Esophagus muscularis mucosa (tissue), 4 donors: ENCODE measurements at regions not wholly inside any gene's neighbourhood (a gene's known extent, or its start where the extent isn't known, plus 50 kb on each side); places are given as distances from the start of the nearest gene placed in this dataset.
"Not testable (repeated sequence)": the region's sequence is repeated elsewhere in the genome, so short reads cannot be mapped to it uniquely, and the experiment has no call there.

Experiments
- DNase-seq: peaks from one replicate; pipeline ENCODE4 v3.0.0-alpha.2; 2017; ENCODE audit errors: extremely low spot score
- H3K27ac ChIP-seq, 4 donors: fragments of 200-600 bp; sonication (generic); replicated peaks in 1 of 4; 1 replicate in 3 of 4; 2 replicates in 1 of 4; pipeline ENCODE4 v1.5.1; 2016 to 2019; ENCODE audit warnings: mild to moderate bottlenecking in 1 of 4
- H3K27me3 ChIP-seq, 4 donors: fragments of 200-600 bp; sonication (generic); one replicate each; pipeline versions ENCODE4 v1.5.1 to v1.6.0; 2016 to 2019
- H3K36me3 ChIP-seq, 4 donors: fragments of 200-600 bp; sonication (generic); one replicate each; pipeline ENCODE4 v1.5.1; 2016 to 2019
- H3K4me1 ChIP-seq, 4 donors: fragments of 200-600 bp; sonication (generic); one replicate each; pipeline ENCODE4 v1.5.1; 2016 to 2019
- H3K4me3 ChIP-seq, 4 donors: fragments of 200-600 bp; sonication (generic); 1 replicate in 2 of 4; 2 replicates in 2 of 4; pipeline ENCODE4 v1.5.1; 2016 to 2019; ENCODE audit warnings: mild to moderate bottlenecking in 4 of 4, moderate library complexity in 1 of 4
- H3K9me3 ChIP-seq, 4 donors: fragments of 200-600 bp; sonication (generic); 1 replicate in 3 of 4; 2 replicates in 1 of 4; pipeline ENCODE4 v1.5.1; 2016 to 2019
- CTCF ChIP-seq, 3 experiments: fragments of 200-600 bp in 2 of 3; fragments of 450-650 bp in 1 of 3; sonication (generic) in 2 of 3; IDR thresholded peaks; one replicate each; pipeline ENCODE4 v1.5.1; 2017 to 2019; ENCODE audit warnings: antibody characterized with exemption in 3 of 3, mild to moderate bottlenecking in 2 of 3, moderate library complexity in 1 of 3
- EP300 ChIP-seq: sonication (generic); formaldehyde crosslinking; IDR thresholded peaks from one replicate; pipeline ENCODE4 v1.6.1; 2017; ENCODE audit warnings: antibody characterized with exemption
- POLR2A ChIP-seq: fragments of 450-650 bp; IDR thresholded peaks from one replicate; pipeline ENCODE4 v1.6.1; 2017; ENCODE audit warnings: antibody characterized with exemption, moderate library complexity, mild to moderate bottlenecking, low read depth
- POLR2AphosphoS5 ChIP-seq, 2 donors: sonication (generic); formaldehyde crosslinking; IDR thresholded peaks; one replicate each; pipeline ENCODE4 v1.6.1; 2017; ENCODE audit warnings: antibody characterized with exemption in 2 of 2
- WGBS: methylation state at CpG from one replicate; pipeline ENCODE4 v1.1.5; 2018; 5-methylcytosine and 5-hydroxymethylcytosine counted together
- intact Hi-C: fragments of 100-400 bp; cut with DNase I; formaldehyde crosslinking; loops from one replicate; pipeline ENCODE4 v1.15.1; 2023

- DNase-seq = no peak
- H3K27ac ChIP-seq = no peak overlapping the region
- 89% methylated on average over 5 of the region's 5 CpGs for WGBS
- TF ChIP-seq EP300 (no peak), CTCF (IDR thresholded peaks at IDR 0.05) (no peak), POLR2A (no peak), POLR2AphosphoS5 (IDR thresholded peaks at IDR 0.05) (no peak)
- H3K4me1 ChIP-seq = peaks cover 0 to 32% (median 19%) of the 10 kb centered on the region in 4 donors
- peaks cover 0 to 10% (median 1%) of the 10 kb centered on the region in 4 donors for H3K9me3 ChIP-seq
- no peaks in the 10 kb centered on the region for H3K36me3 ChIP-seq
- no peaks in the 10 kb centered on the region for H3K27me3 ChIP-seq
- no peak overlapping the region for H3K4me3 ChIP-seq
- intact Hi-C loops = loop anchor here (10.0 kb wide), 1 partner anchor 97 kb away; no protein-coding TSS in a partner anchor
Measured at GRCh38 chr18:35837922-35838496, 134.5 kb upstream of the RMP24 start.

- 92% methylated on average over 1 of the region's 2 CpGs for WGBS
- Histone ChIP-seq H3K27me3 (no peaks in the 10 kb centered on the region), H3K36me3 (no peaks in the 10 kb centered on the region), H3K9me3 (peaks cover 0 to 10% (median 1%) of the 10 kb centered on the region in 4 donors), H3K27ac (peak overlapping the region; percentile 28 to 62 (median 47)), H3K4me1 (peaks cover 0 to 46% (median 25%) of the 10 kb centered on the region in 4 donors), H3K4me3 (no peak overlapping the region)
- intact Hi-C loops = no loop called here
- no peak for DNase-seq
- TF ChIP-seq POLR2A = no peak
- TF ChIP-seq POLR2AphosphoS5 (IDR thresholded peaks at IDR 0.05) = no peak
- TF ChIP-seq CTCF (IDR thresholded peaks at IDR 0.05) = no peak
- no peak for TF ChIP-seq EP300
Measured at GRCh38 chr18:35841283-35841682, 131.2 kb upstream of the RMP24 start.

GRCh38 chr18:35842536-35842935, 129.9 kb upstream of the RMP24 start:
- WGBS = 61% methylated on average over 5 of the region's 5 CpGs
- Histone ChIP-seq H3K9me3 (peaks cover 0 to 10% (median 1%) of the 10 kb centered on the region in 4 donors), H3K27ac (peak overlapping the region; percentile 28 to 62 (median 47)), H3K4me3 (no peak overlapping the region), H3K4me1 (peaks cover 0 to 39% (median 25%) of the 10 kb centered on the region in 4 donors), H3K27me3 (no peaks in the 10 kb centered on the region), H3K36me3 (no peaks in the 10 kb centered on the region)
- DNase-seq = no peak
- TF ChIP-seq POLR2AphosphoS5 (IDR thresholded peaks at IDR 0.05) = no peak
- no peak for TF ChIP-seq POLR2A
- TF ChIP-seq CTCF (IDR thresholded peaks at IDR 0.05) = no peak
- TF ChIP-seq EP300 = no peak
- intact Hi-C loops = no loop called here

DNA sequence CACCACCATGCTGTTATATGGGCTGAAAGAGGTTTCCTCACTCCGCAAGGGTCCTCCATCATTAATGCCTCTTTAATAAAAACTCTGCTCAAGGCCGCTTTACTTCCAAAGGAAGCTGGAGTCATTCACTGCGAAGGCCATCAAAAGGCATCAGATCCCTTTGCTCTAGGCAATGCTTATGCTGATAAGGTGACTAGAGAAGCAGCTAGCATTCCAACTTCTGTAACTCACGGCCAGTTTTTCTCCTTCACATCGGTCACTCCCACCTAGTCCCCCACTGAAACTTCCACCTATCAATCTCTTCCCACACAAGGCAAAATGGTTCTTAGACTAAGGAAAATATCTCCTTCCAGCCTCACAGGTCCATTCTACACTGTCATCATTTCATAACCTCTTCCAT, 124.2 kb upstream of the RMP24 start:
- H3K27me3 ChIP-seq, H3K36me3 ChIP-seq, H3K4me3 ChIP-seq, intact Hi-C loops, DNase-seq, H3K9me3 ChIP-seq, H3K27ac ChIP-seq: not testable (repeated sequence)
- peaks cover 0 to 39% (median 29%) of the 10 kb centered on the region in 4 donors for H3K4me1 ChIP-seq
- 83% methylated on average over 5 of the region's 5 CpGs for WGBS

GRCh38 chr18:35849241-35849640, 123.2 kb upstream of the RMP24 start:
- H3K36me3 ChIP-seq, H3K9me3 ChIP-seq, DNase-seq, intact Hi-C loops, H3K4me3 ChIP-seq, H3K27ac ChIP-seq, H3K27me3 ChIP-seq: not testable (repeated sequence)
- H3K4me1 ChIP-seq = peaks cover 0 to 46% (median 38%) of the 10 kb centered on the region in 4 donors
- 77% methylated on average over 2 of the region's 2 CpGs for WGBS
